ENCODE measurements at regions not wholly inside any gene's neighbourhood (a gene's known extent, or its start where the extent isn't known, plus 50 kb on each side); places are given as distances from the start of the nearest gene placed in this dataset.

- Histone ChIP-seq H3K4me2 (no peak overlapping the region), H3K27ac (no peak overlapping the region), H3K79me2 (ENCODE audit: insufficient read depth, low read depth) (no peaks in the 10 kb centered on the region), H4K20me1 (ENCODE audit: insufficient read depth) (no peaks in the 10 kb centered on the region), H3K36me3 (ENCODE audit: insufficient read depth) (no peaks in the 10 kb centered on the region), H3K4me3 (IDR thresholded peaks at IDR 0.05; ENCODE audit: insufficient read depth, low read depth, low read length) (no peak overlapping the region), H2AFZ (ENCODE audit: low read depth) (no peak overlapping the region), H3K4me1 (ENCODE audit: low read depth, poor library complexity, severe bottlenecking) (no peaks in the 10 kb centered on the region), H3K9ac (no peak overlapping the region), H3K27me3 (ENCODE audit: insufficient read depth, low read depth) (no peaks in the 10 kb centered on the region)
- TF ChIP-seq CTCF (conservative IDR thresholded peaks at IDR 0.05; ENCODE audit: low read depth, low read length), result no peak
Observed at GRCh38 chr9:126152622-126153362, 173.8 kb upstream of the MVB12B start.

GRCh38 chr9:126153382-126153781, 173.2 kb upstream of the MVB12B start:
- no peak overlapping the region for H2AFZ ChIP-seq (ENCODE audit: low read depth)
- no peaks in the 10 kb centered on the region for H3K36me3 ChIP-seq (ENCODE audit: insufficient read depth)
- H3K4me2 ChIP-seq, result no peak overlapping the region
- no peak overlapping the region for H3K9ac ChIP-seq
- TF ChIP-seq CTCF (conservative IDR thresholded peaks at IDR 0.05; ENCODE audit: low read depth, low read length), result no peak
- H3K4me3 ChIP-seq (IDR thresholded peaks at IDR 0.05; ENCODE audit: insufficient read depth, low read depth, low read length), result no peak overlapping the region
- H3K27me3 ChIP-seq (ENCODE audit: insufficient read depth, low read depth), result no peaks in the 10 kb centered on the region
- H3K4me1 ChIP-seq (ENCODE audit: low read depth, poor library complexity, severe bottlenecking), result no peaks in the 10 kb centered on the region
- H4K20me1 ChIP-seq (ENCODE audit: insufficient read depth), result no peaks in the 10 kb centered on the region
- no peak overlapping the region for H3K27ac ChIP-seq
- no peaks in the 10 kb centered on the region for H3K79me2 ChIP-seq (ENCODE audit: insufficient read depth, low read depth)

GRCh38 chr9:126154182-126154827, 172.3 kb upstream of the MVB12B start:
- TF ChIP-seq CTCF (conservative IDR thresholded peaks at IDR 0.05; ENCODE audit: low read depth, low read length), result no peak

GRCh38 chr9:126154869-126155268, 171.8 kb upstream of the MVB12B start:
- H3K4me3 ChIP-seq (IDR thresholded peaks at IDR 0.05; ENCODE audit: insufficient read depth, low read depth, low read length), result no peak overlapping the region
- no peaks in the 10 kb centered on the region for H3K4me1 ChIP-seq (ENCODE audit: low read depth, poor library complexity, severe bottlenecking)
- no peak overlapping the region for H3K9ac ChIP-seq
- H3K27ac ChIP-seq, result no peak overlapping the region
- no peaks in the 10 kb centered on the region for H3K79me2 ChIP-seq (ENCODE audit: insufficient read depth, low read depth)
- H3K27me3 ChIP-seq (ENCODE audit: insufficient read depth, low read depth), result no peaks in the 10 kb centered on the region
- no peak overlapping the region for H2AFZ ChIP-seq (ENCODE audit: low read depth)
- no peaks in the 10 kb centered on the region for H4K20me1 ChIP-seq (ENCODE audit: insufficient read depth)
- TF ChIP-seq CTCF (conservative IDR thresholded peaks at IDR 0.05; ENCODE audit: low read depth, low read length), result no peak
- H3K4me2 ChIP-seq, result no peak overlapping the region
- no peaks in the 10 kb centered on the region for H3K36me3 ChIP-seq (ENCODE audit: insufficient read depth)

More at GRCh38 chr9:126154182-126154827, 172.3 kb upstream of the MVB12B start:
- H3K9ac ChIP-seq, result no peak overlapping the region
- no peak overlapping the region for H3K4me2 ChIP-seq
- no peak overlapping the region for H3K27ac ChIP-seq
- H4K20me1 ChIP-seq (ENCODE audit: insufficient read depth), result no peaks in the 10 kb centered on the region
- H3K4me1 ChIP-seq (ENCODE audit: low read depth, poor library complexity, severe bottlenecking), result no peaks in the 10 kb centered on the region
- no peak overlapping the region for H3K4me3 ChIP-seq (IDR thresholded peaks at IDR 0.05; ENCODE audit: insufficient read depth, low read depth, low read length)
- H2AFZ ChIP-seq (ENCODE audit: low read depth), result no peak overlapping the region
- H3K79me2 ChIP-seq (ENCODE audit: insufficient read depth, low read depth), result no peaks in the 10 kb centered on the region
- H3K36me3 ChIP-seq (ENCODE audit: insufficient read depth), result no peaks in the 10 kb centered on the region
- no peaks in the 10 kb centered on the region for H3K27me3 ChIP-seq (ENCODE audit: insufficient read depth, low read depth)
